ENCODE measurements at regions not wholly inside any gene's neighbourhood (a gene's known extent, or its start where the extent isn't known, plus 50 kb on each side); places are given as distances from the start of the nearest gene placed in this dataset.

- H3K9ac ChIP-seq (ENCODE audit: low read length in 3 of 3) = no peak overlapping the region
- intact Hi-C loops (cut with DNase I) = no loop called here
Observed at GRCh38 chr9:131794393-131794792, 54.5 kb upstream of the RAPGEF1 start.

GRCh38 chr9:131791542-131792254 lies 51.8 kb upstream of the RAPGEF1 start:
- FAIRE-seq (no peak), DNase-seq (peak in 1 of 5 donors; percentile 52)
- no peak for TF ChIP-seq CTCF (IDR thresholded peaks at IDR 0.05; ENCODE audit: borderline replicate concordance, extremely low read depth, insufficient read depth)
- H3K4me1 ChIP-seq (ENCODE audit: control insufficient read depth in 2 of 3, insufficient read depth in 2 of 3, low read depth in 1 of 3, low read length in 3 of 3) = no peaks in the 10 kb centered on the region
- H3K9me3 ChIP-seq (ENCODE audit: control insufficient read depth in 2 of 3, insufficient read depth in 1 of 3, low read length in 3 of 3) = no peaks in the 10 kb centered on the region
- intact Hi-C loops (cut with DNase I) = no loop called here
- no peak overlapping the region for H3K4me3 ChIP-seq (ENCODE audit: low read length in 3 of 3)
- H3K9ac ChIP-seq (ENCODE audit: low read length in 3 of 3) = no peak overlapping the region
- H3K36me3 ChIP-seq (ENCODE audit: control insufficient read depth in 2 of 3, insufficient read depth in 3 of 3, low read length in 3 of 3) = no peaks in the 10 kb centered on the region
- no peak overlapping the region for H3K27ac ChIP-seq (ENCODE audit: low read depth in 2 of 2, low read length in 2 of 2)
- H3K27me3 ChIP-seq (ENCODE audit: control insufficient read depth, insufficient read depth, low read length) = peaks cover 4% of the 10 kb centered on the region

More at GRCh38 chr9:131794393-131794792, 54.5 kb upstream of the RAPGEF1 start:
- DNase-seq = no peak
- Histone ChIP-seq H3K4me3 (ENCODE audit: low read length in 3 of 3) (no peak overlapping the region), H3K9me3 (ENCODE audit: control insufficient read depth in 2 of 3, insufficient read depth in 1 of 3, low read length in 3 of 3) (no peaks in the 10 kb centered on the region), H3K27ac (ENCODE audit: low read depth in 2 of 2, low read length in 2 of 2) (no peak overlapping the region), H3K4me1 (ENCODE audit: control insufficient read depth in 2 of 3, insufficient read depth in 2 of 3, low read depth in 1 of 3, low read length in 3 of 3) (no peaks in the 10 kb centered on the region), H3K36me3 (ENCODE audit: control insufficient read depth in 2 of 3, insufficient read depth in 3 of 3, low read length in 3 of 3) (no peaks in the 10 kb centered on the region), H3K27me3 (ENCODE audit: control insufficient read depth, insufficient read depth, low read length) (peaks cover 4% of the 10 kb centered on the region)
- FAIRE-seq = no peak
- no peak for TF ChIP-seq CTCF (IDR thresholded peaks at IDR 0.05; ENCODE audit: borderline replicate concordance, extremely low read depth, insufficient read depth)
